ENCODE measurements at regions not wholly inside any gene's neighbourhood (a gene's known extent, or its start where the extent isn't known, plus 50 kb on each side); places are given as distances from the start of the nearest gene placed in this dataset.

DNA sequence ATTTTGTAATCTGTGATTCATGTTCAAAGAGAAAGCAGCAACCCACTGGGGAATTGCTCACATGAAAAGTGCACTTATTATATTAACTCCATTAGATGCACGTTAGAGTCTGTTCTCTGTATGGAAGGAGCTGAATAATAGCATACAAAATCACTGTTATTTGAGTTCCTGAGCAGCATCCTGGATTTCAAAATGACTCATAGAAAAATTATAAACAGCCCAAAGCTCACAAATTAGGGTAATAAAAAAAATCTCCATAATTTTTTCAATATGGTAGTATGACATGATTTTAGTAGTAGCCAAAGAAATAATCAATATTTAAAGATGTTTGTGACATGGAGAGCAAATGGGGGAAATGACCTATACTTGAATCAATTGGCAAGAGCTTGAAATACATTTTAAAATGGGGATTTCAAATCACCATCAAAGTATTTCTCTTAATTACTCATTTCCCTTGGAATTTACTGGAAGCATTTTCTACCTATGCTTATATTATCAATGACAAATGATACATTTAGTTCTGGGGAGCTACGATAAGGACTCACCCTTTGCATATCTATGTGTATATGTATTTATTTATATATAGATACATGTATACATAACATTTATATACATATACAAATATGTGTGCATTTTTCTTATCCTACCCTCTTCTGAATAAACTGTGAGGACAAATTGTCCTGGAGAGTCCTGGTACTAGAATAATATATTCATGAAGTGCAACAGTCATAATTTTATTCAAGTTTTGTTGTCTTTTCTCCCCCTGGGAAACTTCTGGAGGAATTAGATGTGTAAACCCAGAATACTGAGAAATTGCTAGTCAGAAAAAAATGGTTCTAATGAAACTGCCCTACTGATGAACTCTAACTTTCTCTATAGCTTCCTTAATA lies 116.3 kb downstream of the RPL22L1 start:
- H3K4me1 Mint-ChIP-seq (ENCODE audit: low read depth) = no peaks in the 10 kb centered on the region
- no peaks in the 10 kb centered on the region for H3K36me3 Mint-ChIP-seq (ENCODE audit: low read depth)
- intact Hi-C loops (cut with micrococcal nuclease) = no loop called here
- no peak overlapping the region for H3K27ac Mint-ChIP-seq
- no peak overlapping the region for H3K4me3 Mint-ChIP-seq
- H3K27me3 Mint-ChIP-seq = peaks cover 8% of the 10 kb centered on the region
- no peaks in the 10 kb centered on the region for H3K9me3 Mint-ChIP-seq

DNA sequence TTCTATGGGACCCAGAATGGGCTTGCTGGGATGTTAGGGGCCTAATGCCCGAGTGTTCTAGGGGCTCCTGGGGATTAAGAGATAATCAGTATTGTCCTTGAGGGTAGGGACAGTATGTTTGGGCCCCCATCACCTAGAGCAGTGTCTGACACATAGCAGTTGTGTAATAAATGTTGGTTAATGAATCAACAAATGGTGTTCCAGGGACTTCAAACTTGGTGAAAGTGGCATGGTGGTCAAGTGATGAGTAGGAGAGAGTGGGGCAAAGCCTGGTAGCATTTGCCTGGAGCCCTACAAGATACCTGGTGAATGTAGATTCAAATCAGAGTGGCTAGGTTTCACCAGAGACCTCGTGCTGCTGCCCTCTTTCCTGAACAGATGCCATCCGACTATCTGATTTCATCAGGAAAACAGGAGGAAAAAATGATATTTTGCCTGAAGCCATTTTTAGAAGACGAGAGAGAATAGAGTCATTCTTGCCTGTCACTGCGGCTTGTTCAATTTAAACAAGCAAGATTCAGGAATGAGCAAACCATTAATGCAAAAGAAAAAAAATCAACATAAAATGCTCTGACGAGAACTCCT lies 117.3 kb downstream of the RPL22L1 start:
- intact Hi-C loops (cut with micrococcal nuclease) = no loop called here
- Mint-ChIP-seq H3K27me3 (peaks cover 8% of the 10 kb centered on the region), H3K4me3 (no peak overlapping the region), H3K9me3 (no peaks in the 10 kb centered on the region), H3K27ac (no peak overlapping the region), H3K4me1 (ENCODE audit: low read depth) (no peaks in the 10 kb centered on the region), H3K36me3 (ENCODE audit: low read depth) (no peaks in the 10 kb centered on the region)

DNA sequence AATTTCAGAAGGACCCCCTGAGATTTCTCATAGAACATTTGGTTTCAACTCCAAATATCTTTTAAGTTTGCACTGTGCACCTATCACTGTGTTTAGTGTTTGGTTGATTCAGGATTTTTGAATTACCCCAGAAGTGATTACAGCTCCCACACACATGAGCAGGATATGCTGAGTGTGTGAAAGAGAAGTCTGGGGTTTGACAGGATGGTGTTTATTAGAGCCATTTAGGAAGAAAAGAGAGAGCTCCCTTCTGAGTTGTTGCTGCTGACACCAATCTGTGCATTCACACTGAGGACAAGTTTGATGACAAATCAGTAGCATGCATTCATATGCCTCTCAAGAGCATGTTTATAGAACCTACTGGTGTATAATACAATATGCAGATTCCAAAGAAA lies 118.1 kb downstream of the RPL22L1 start:
- H3K27me3 Mint-ChIP-seq = peaks cover 8% of the 10 kb centered on the region
- H3K27ac Mint-ChIP-seq = no peak overlapping the region
- H3K4me1 Mint-ChIP-seq (ENCODE audit: low read depth) = no peaks in the 10 kb centered on the region
- intact Hi-C loops (cut with micrococcal nuclease) = no loop called here
- H3K9me3 Mint-ChIP-seq = no peaks in the 10 kb centered on the region
- no peaks in the 10 kb centered on the region for H3K36me3 Mint-ChIP-seq (ENCODE audit: low read depth)
- H3K4me3 Mint-ChIP-seq = no peak overlapping the region

- H3K4me3 Mint-ChIP-seq = no peak overlapping the region
- intact Hi-C loops (cut with micrococcal nuclease) = no loop called here
- H3K36me3 Mint-ChIP-seq (ENCODE audit: low read depth) = no peaks in the 10 kb centered on the region
- peaks cover 8% of the 10 kb centered on the region for H3K27me3 Mint-ChIP-seq
- H3K9me3 Mint-ChIP-seq = no peaks in the 10 kb centered on the region
- no peak overlapping the region for H3K27ac Mint-ChIP-seq
- no peaks in the 10 kb centered on the region for H3K4me1 Mint-ChIP-seq (ENCODE audit: low read depth)
Measured at GRCh38 chr3:170751083-170751898, 118.7 kb downstream of the RPL22L1 start.

DNA sequence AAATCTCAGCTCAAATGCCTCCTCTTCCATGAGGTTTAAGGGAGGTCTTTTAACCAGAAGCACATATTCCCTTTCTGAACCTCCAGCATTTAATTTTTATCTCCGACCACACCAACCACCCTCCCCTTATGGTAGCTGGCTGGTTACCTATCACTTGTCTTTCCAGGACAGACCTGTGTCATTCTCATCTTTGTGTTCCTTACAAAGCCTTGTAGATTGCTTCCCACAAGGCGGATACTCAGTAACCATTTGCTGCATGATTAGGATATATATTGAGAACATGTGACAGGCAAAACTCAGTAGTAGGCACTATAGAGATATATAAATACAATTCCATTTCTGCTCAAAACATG lies 119.5 kb downstream of the RPL22L1 start:
- Mint-ChIP-seq H3K36me3 (ENCODE audit: low read depth) (no peaks in the 10 kb centered on the region), H3K27ac (no peak overlapping the region), H3K4me3 (no peak overlapping the region), H3K27me3 (peaks cover 8% of the 10 kb centered on the region), H3K9me3 (no peaks in the 10 kb centered on the region), H3K4me1 (ENCODE audit: low read depth) (no peaks in the 10 kb centered on the region)
- intact Hi-C loops (cut with micrococcal nuclease) = no loop called here

GRCh38 chr3:170749765-170750477 lies 120.1 kb downstream of the RPL22L1 start:
- H3K4me3 Mint-ChIP-seq = no peak overlapping the region
- peaks cover 8% of the 10 kb centered on the region for H3K27me3 Mint-ChIP-seq
- intact Hi-C loops (cut with micrococcal nuclease) = no loop called here
- no peak overlapping the region for H3K27ac Mint-ChIP-seq
- no peaks in the 10 kb centered on the region for H3K9me3 Mint-ChIP-seq
- H3K4me1 Mint-ChIP-seq (ENCODE audit: low read depth) = no peaks in the 10 kb centered on the region
- no peaks in the 10 kb centered on the region for H3K36me3 Mint-ChIP-seq (ENCODE audit: low read depth)

DNA sequence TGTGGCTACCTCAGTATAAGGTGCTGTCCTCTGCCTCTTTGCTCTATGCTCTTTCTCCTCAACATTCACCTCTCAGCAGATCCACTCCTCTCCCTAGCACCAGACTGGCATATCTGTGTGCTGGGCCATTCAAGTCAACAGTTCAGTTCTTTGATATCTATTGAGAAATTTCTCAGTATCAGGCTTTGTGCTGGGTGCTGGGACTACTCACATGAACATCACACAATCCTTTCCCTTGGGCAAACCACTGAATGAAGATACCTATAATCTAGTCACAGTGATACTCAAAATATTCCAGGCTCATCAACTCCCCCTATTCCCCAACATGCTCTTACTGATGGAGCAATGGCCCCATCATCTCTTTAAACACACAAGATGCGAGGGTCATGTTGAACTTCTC lies 120.8 kb downstream of the RPL22L1 start:
- intact Hi-C loops (cut with micrococcal nuclease) = no loop called here
- H3K27me3 Mint-ChIP-seq = peaks cover 8% of the 10 kb centered on the region

GRCh38 chr3:170746175-170746942 lies 123.6 kb downstream of the RPL22L1 start:
- H3K4me1 Mint-ChIP-seq (ENCODE audit: low read depth) = no peaks in the 10 kb centered on the region
- intact Hi-C loops (cut with micrococcal nuclease) = no loop called here

More for the DNA sequence above, 120.8 kb downstream of the RPL22L1 start:
- Mint-ChIP-seq H3K9me3 (no peaks in the 10 kb centered on the region), H3K36me3 (ENCODE audit: low read depth) (no peaks in the 10 kb centered on the region), H3K4me3 (no peak overlapping the region), H3K27ac (no peak overlapping the region), H3K4me1 (ENCODE audit: low read depth) (no peaks in the 10 kb centered on the region)

DNA sequence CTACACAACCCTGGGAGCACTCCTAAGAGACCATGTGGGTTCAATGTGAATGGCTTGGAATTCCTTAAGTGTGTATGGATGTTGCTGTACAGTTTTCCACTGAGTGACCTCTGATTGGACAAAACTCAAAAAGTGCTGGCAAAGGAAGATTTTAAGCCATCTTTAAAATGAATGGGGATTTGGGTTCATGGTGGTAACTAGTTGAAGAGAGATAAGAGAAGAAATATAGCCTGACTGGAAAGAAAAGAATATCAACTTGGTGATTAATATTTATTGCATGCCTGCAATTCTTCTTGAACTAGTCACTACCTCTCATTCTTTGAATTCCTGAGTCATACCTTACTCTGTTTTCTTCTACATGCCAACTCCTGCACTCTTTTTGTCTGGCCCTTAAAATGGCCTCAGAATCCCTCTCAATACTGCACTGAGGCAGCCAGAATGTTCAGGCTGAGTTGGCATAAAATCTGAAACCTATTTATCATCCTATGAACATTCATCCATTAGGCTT lies 124.7 kb downstream of the RPL22L1 start:
- peaks cover 4% of the 10 kb centered on the region for H3K27me3 Mint-ChIP-seq
- H3K9me3 Mint-ChIP-seq = no peaks in the 10 kb centered on the region
- no peaks in the 10 kb centered on the region for H3K4me1 Mint-ChIP-seq (ENCODE audit: low read depth)
- H3K36me3 Mint-ChIP-seq (ENCODE audit: low read depth) = no peaks in the 10 kb centered on the region
- H3K4me3 Mint-ChIP-seq = no peak overlapping the region
- H3K27ac Mint-ChIP-seq = no peak overlapping the region
- intact Hi-C loops (cut with micrococcal nuclease) = no loop called here

More at GRCh38 chr3:170746175-170746942, 123.6 kb downstream of the RPL22L1 start:
- Mint-ChIP-seq H3K36me3 (ENCODE audit: low read depth) (no peaks in the 10 kb centered on the region), H3K9me3 (no peaks in the 10 kb centered on the region), H3K4me3 (no peak overlapping the region), H3K27ac (no peak overlapping the region), H3K27me3 (peaks cover 8% of the 10 kb centered on the region)

DNA sequence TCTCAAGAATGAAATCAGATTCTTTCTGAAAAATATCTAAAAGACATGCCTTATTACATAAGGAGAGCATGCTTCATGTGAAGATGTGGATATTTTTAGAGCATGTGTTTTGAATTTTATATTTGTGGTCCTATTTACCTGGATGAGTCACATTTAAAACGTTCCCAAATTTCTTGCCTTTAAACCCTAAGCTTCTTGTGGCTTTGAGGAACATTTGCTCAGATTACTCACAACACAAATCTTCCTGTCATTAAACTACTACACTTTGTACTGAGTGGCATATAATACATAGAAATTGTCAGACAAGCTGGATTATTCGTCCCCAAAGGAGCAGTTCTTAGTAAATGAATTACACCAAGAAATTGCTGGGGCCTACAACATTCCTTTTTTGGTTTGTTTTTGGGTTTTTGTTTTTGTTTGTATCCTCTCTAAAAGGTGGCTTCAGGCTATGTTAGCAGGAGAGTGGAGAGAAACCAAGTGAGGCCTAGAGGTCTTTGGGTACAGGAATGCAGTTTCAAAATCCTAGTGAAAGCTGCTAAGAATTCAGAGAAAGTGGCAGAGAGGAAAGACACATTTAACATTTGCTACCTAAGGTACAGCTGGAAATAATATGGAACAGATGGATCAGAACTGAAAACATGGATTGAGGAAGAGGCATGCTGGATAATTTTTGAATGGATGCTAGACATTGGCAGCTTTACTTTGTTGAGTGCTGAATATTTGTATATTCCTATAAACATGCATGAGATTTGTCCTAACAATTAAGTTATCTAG lies 128.1 kb downstream of the RPL22L1 start:
- no peaks in the 10 kb centered on the region for H3K4me1 Mint-ChIP-seq (ENCODE audit: low read depth)
- H3K4me3 Mint-ChIP-seq = no peak overlapping the region
- no peaks in the 10 kb centered on the region for H3K9me3 Mint-ChIP-seq
- intact Hi-C loops (cut with micrococcal nuclease) = no loop called here
- no peak overlapping the region for H3K27ac Mint-ChIP-seq
- no peaks in the 10 kb centered on the region for H3K36me3 Mint-ChIP-seq (ENCODE audit: low read depth)
- H3K27me3 Mint-ChIP-seq = peaks cover 2% of the 10 kb centered on the region

DNA sequence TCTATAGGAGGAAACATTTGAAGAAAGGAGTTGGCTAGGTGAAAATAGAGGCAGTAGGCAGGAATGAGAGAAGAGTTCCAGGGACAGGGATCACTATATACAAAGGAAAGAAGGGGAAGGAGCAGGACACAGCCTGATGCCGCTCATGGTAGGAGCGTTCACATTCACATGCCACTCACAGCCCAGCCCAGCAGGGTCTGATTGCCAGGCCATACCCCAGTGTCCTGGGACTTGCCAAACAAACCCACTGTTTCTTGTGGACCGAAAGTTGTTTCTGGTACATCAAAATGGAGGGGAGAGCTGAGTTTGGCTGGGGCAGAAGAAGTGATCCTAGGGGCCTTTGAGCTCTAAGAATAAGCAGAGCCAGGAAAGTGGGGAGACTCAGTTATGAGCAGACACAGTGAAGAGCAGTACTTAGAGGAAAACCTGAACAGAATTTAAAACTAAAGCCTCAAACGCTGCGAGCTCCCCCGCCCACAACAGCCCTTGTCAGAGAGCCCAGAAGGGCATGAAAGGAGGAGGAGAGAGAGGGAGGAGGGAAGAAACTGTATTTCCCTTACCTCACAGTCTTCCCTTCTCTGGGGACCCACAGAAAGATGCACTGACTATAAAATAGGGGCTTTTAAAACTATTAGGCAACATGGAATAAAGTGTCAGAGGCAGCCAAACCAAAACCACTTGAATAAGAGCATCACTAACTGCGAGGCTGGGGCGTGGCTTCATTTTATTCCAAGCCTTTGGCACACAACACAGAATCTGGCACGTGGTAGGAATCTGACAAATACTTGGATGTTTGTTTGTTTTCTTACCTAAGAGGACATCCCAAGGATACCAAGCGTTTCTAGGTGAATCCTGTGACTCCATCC lies 129.0 kb downstream of the RPL22L1 start:
- H3K27ac Mint-ChIP-seq = no peak overlapping the region
- intact Hi-C loops (cut with micrococcal nuclease) = no loop called here

GRCh38 chr3:170740285-170740684 lies 129.7 kb downstream of the RPL22L1 start:
- H3K4me1 Mint-ChIP-seq (ENCODE audit: low read depth) = no peaks in the 10 kb centered on the region
- H3K9me3 Mint-ChIP-seq = no peaks in the 10 kb centered on the region
- no peak overlapping the region for H3K4me3 Mint-ChIP-seq
- H3K27ac Mint-ChIP-seq = no peak overlapping the region
- intact Hi-C loops (cut with micrococcal nuclease) = no loop called here
- no peaks in the 10 kb centered on the region for H3K36me3 Mint-ChIP-seq (ENCODE audit: low read depth)
- peaks cover 2% of the 10 kb centered on the region for H3K27me3 Mint-ChIP-seq

More for the DNA sequence above, 129.0 kb downstream of the RPL22L1 start:
- peaks cover 2% of the 10 kb centered on the region for H3K27me3 Mint-ChIP-seq
- no peaks in the 10 kb centered on the region for H3K36me3 Mint-ChIP-seq (ENCODE audit: low read depth)
- no peak overlapping the region for H3K4me3 Mint-ChIP-seq
- no peaks in the 10 kb centered on the region for H3K4me1 Mint-ChIP-seq (ENCODE audit: low read depth)
- no peaks in the 10 kb centered on the region for H3K9me3 Mint-ChIP-seq
